ENCODE measurements at regions not wholly inside any gene's neighbourhood (a gene's known extent, or its start where the extent isn't known, plus 50 kb on each side); places are given as distances from the start of the nearest gene placed in this dataset.

GRCh38 chr18:70500748-70501147 is 211.9 kb downstream of the SOCS6 start:
- TF ChIP-seq CTCF (IDR thresholded peaks at IDR 0.05) (no peak), HDAC2 (IDR thresholded peaks at IDR 0.05) (no peak), NR3C1 (IDR thresholded peaks at IDR 0.05) (no peak), CBX2 (IDR thresholded peaks at IDR 0.05; ENCODE audit: borderline replicate concordance, low read depth) (no peak), CHD2 (IDR thresholded peaks at IDR 0.05; ENCODE audit: low read length, partially characterized antibody) (no peak), POLR2A (IDR thresholded peaks at IDR 0.05; ENCODE audit: low read length) (no peak), NFE2L2 (conservative IDR thresholded peaks at IDR 0.05; ENCODE audit: low read length) (no peak), RFX5 (IDR thresholded peaks at IDR 0.05) (no peak), JUNB (IDR thresholded peaks at IDR 0.05) (no peak), KDM1A (IDR thresholded peaks at IDR 0.05; ENCODE audit: low read depth) (no peak)
- TF ChIP-seq, protein P1, sequence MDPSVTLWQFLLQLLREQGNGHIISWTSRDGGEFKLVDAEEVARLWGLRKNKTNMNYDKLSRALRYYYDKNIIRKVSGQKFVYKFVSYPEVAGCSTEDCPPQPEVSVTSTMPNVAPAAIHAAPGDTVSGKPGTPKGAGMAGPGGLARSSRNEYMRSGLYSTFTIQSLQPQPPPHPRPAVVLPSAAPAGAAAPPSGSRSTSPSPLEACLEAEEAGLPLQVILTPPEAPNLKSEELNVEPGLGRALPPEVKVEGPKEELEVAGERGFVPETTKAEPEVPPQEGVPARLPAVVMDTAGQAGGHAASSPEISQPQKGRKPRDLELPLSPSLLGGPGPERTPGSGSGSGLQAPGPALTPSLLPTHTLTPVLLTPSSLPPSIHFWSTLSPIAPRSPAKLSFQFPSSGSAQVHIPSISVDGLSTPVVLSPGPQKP (IDR thresholded peaks at IDR 0.05; ENCODE audit: low read depth, low read length) = no peak
- TF ChIP-seq, protein P2, sequence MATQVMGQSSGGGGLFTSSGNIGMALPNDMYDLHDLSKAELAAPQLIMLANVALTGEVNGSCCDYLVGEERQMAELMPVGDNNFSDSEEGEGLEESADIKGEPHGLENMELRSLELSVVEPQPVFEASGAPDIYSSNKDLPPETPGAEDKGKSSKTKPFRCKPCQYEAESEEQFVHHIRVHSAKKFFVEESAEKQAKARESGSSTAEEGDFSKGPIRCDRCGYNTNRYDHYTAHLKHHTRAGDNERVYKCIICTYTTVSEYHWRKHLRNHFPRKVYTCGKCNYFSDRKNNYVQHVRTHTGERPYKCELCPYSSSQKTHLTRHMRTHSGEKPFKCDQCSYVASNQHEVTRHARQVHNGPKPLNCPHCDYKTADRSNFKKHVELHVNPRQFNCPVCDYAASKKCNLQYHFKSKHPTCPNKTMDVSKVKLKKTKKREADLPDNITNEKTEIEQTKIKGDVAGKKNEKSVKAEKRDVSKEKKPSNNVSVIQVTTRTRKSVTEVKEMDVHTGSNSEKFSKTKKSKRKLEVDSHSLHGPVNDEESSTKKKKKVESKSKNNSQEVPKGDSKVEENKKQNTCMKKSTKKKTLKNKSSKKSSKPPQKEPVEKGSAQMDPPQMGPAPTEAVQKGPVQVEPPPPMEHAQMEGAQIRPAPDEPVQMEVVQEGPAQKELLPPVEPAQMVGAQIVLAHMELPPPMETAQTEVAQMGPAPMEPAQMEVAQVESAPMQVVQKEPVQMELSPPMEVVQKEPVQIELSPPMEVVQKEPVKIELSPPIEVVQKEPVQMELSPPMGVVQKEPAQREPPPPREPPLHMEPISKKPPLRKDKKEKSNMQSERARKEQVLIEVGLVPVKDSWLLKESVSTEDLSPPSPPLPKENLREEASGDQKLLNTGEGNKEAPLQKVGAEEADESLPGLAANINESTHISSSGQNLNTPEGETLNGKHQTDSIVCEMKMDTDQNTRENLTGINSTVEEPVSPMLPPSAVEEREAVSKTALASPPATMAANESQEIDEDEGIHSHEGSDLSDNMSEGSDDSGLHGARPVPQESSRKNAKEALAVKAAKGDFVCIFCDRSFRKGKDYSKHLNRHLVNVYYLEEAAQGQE (IDR thresholded peaks at IDR 0.05) = no peak
